Left renal pelvis (tissue), 4 donors: ENCODE measurements at regions not wholly inside any gene's neighbourhood (a gene's known extent, or its start where the extent isn't known, plus 50 kb on each side); places are given as distances from the start of the nearest gene placed in this dataset.
A peak's percentile ranks its signal among the peaks of the same experiment; 100 is the strongest.
"Not testable (repeated sequence)": the region's sequence is repeated elsewhere in the genome, so short reads cannot be mapped to it uniquely, and the experiment has no call there.

Experiments used
- DNase-seq, 4 donors: peaks; one replicate each; pipeline ENCODE4 v3.0.0-alpha.2; 2013; ENCODE audit warnings: low read depth in 4 of 4, low spot score in 3 of 4

GRCh38 chr10:34911661-34912205, 96.6 kb upstream of the PARD3 start:
- DNase-seq: no peak

GRCh38 chr10:34908481-34908880, 93.4 kb upstream of the PARD3 start:
- no peak for DNase-seq

GRCh38 chr10:34907743-34908430, 92.8 kb upstream of the PARD3 start:
- no peak for DNase-seq

GRCh38 chr10:34906067-34906965, 91.2 kb upstream of the PARD3 start:
- peak; percentile 59 to 77 (median 66) for DNase-seq

GRCh38 chr10:34905200-34905927, 90.3 kb upstream of the PARD3 start:
- DNase-seq: no peak

- DNase-seq: no peak
These were observed 89.1 kb upstream of the PARD3 start for GRCh38 chr10:34904191-34904590.

- DNase-seq: no peak
These were observed 84.1 kb upstream of the PARD3 start for GRCh38 chr10:34899161-34899560.

GRCh38 chr10:34895977-34896376, 80.9 kb upstream of the PARD3 start:
- no peak for DNase-seq

- DNase-seq: not testable (repeated sequence)
These were observed 80.0 kb upstream of the PARD3 start for GRCh38 chr10:34895046-34895445.

GRCh38 chr10:34892521-34892920, 77.4 kb upstream of the PARD3 start:
- DNase-seq: not testable (repeated sequence)

GRCh38 chr10:34890939-34891338, 75.8 kb upstream of the PARD3 start:
- DNase-seq: no peak

- DNase-seq: no peak
These were observed 74.1 kb upstream of the PARD3 start for GRCh38 chr10:34889004-34889869.

- no peak for DNase-seq
These were observed 72.0 kb upstream of the PARD3 start for GRCh38 chr10:34886906-34887642.

- DNase-seq: no peak
These were observed 70.8 kb upstream of the PARD3 start for GRCh38 chr10:34885898-34886297.

GRCh38 chr10:34885011-34885410, 69.9 kb upstream of the PARD3 start:
- no peak for DNase-seq

- DNase-seq: no peak
These were observed 69.3 kb upstream of the PARD3 start for GRCh38 chr10:34884272-34884952.

- no peak for DNase-seq
These were observed 65.7 kb upstream of the PARD3 start for GRCh38 chr10:34880817-34881216.

GRCh38 chr10:34878651-34879050, 63.6 kb upstream of the PARD3 start:
- not testable (repeated sequence) for DNase-seq

GRCh38 chr10:34875061-34875460, 60.0 kb upstream of the PARD3 start:
- DNase-seq: no peak
